ENCODE measurements at regions not wholly inside any gene's neighbourhood (a gene's known extent, or its start where the extent isn't known, plus 50 kb on each side); places are given as distances from the start of the nearest gene placed in this dataset.

GRCh38 chr20:40390654-40391053 is 298.4 kb downstream of the MAFB start:
- DNase-seq (ENCODE audit: low read depth in 2 of 2) = no peak

GRCh38 chr20:40370800-40371199 is 318.2 kb downstream of the MAFB start:
- no peak for DNase-seq (ENCODE audit: low read depth in 2 of 2)

- DNase-seq (ENCODE audit: low read depth in 2 of 2) = no peak
These were observed 320.2 kb downstream of the MAFB start for GRCh38 chr20:40368876-40369275.

- DNase-seq (ENCODE audit: low read depth in 2 of 2) = no peak
These were observed 327.1 kb downstream of the MAFB start for GRCh38 chr20:40361916-40362315.

GRCh38 chr20:40359131-40359912 is 329.7 kb downstream of the MAFB start:
- DNase-seq (ENCODE audit: low read depth in 2 of 2) = no peak

GRCh38 chr20:40354880-40355279 is 334.2 kb downstream of the MAFB start:
- DNase-seq (ENCODE audit: low read depth in 2 of 2) = no peak

- DNase-seq (ENCODE audit: low read depth in 2 of 2) = no peak
These were observed 345.6 kb downstream of the MAFB start for GRCh38 chr20:40343390-40343789.

GRCh38 chr20:40341561-40341960 is 347.5 kb downstream of the MAFB start:
- DNase-seq (ENCODE audit: low read depth in 2 of 2) = no peak

GRCh38 chr20:40339661-40340449 is 349.2 kb downstream of the MAFB start:
- DNase-seq (ENCODE audit: low read depth in 2 of 2) = no peak

- no peak for DNase-seq (ENCODE audit: low read depth in 2 of 2)
These were observed 352.5 kb downstream of the MAFB start for GRCh38 chr20:40336533-40336932.

GRCh38 chr20:40335901-40336351 is 353.1 kb downstream of the MAFB start:
- no peak for DNase-seq (ENCODE audit: low read depth in 2 of 2)

- no peak for DNase-seq (ENCODE audit: low read depth in 2 of 2)
These were observed 353.6 kb downstream of the MAFB start for GRCh38 chr20:40335437-40335836.

GRCh38 chr20:40333591-40333990 is 355.4 kb downstream of the MAFB start:
- DNase-seq (ENCODE audit: low read depth in 2 of 2) = no peak

- no peak for DNase-seq (ENCODE audit: low read depth in 2 of 2)
These were observed 357.1 kb downstream of the MAFB start for GRCh38 chr20:40331807-40332560.

- no peak for DNase-seq (ENCODE audit: low read depth in 2 of 2)
These were observed 357.8 kb downstream of the MAFB start for GRCh38 chr20:40331249-40331648.

GRCh38 chr20:40329321-40329720 is 359.7 kb downstream of the MAFB start:
- DNase-seq (ENCODE audit: low read depth in 2 of 2) = no peak

GRCh38 chr20:40326784-40327183 is 362.3 kb downstream of the MAFB start:
- no peak for DNase-seq (ENCODE audit: low read depth in 2 of 2)

GRCh38 chr20:40325006-40325568 is 363.9 kb downstream of the MAFB start:
- DNase-seq (ENCODE audit: low read depth in 2 of 2) = no peak

GRCh38 chr20:40323361-40323794 is 365.7 kb downstream of the MAFB start:
- no peak for DNase-seq (ENCODE audit: low read depth in 2 of 2)

- DNase-seq (ENCODE audit: low read depth in 2 of 2) = no peak
These were observed 366.1 kb downstream of the MAFB start for GRCh38 chr20:40322941-40323340.

- DNase-seq (ENCODE audit: low read depth in 2 of 2) = no peak
These were observed 368.5 kb downstream of the MAFB start for GRCh38 chr20:40320517-40321011.

All from stimulated activated CD8-positive, alpha-beta memory T cell treated with anti-CD3 and anti-CD28 coated beads, Interleukin-2, amount 100 ng/mL, for 48 hours (primary cell).